Keratinocyte (primary cell): ENCODE measurements at regions not wholly inside any gene's neighbourhood (a gene's known extent, or its start where the extent isn't known, plus 50 kb on each side); places are given as distances from the start of the nearest gene placed in this dataset.

Experiments used
- DNase-seq: peaks from one replicate; pipeline ENCODE4 v3.0.0-alpha.2; 2011; ENCODE audit warnings: low read depth, missing footprints, low spot score
- FAIRE-seq: peaks from 2 replicates; lab custom pipeline; 2011; peaks lifted over from hg19 to GRCh38; lab: Jason Lieb, UNC
- H2AFZ ChIP-seq: 2 replicates; pipeline ENCODE4 v1.6.0; 2012; ENCODE audit warnings: low read length, control low read depth, inconsistent platforms; ENCODE audit not compliant: control insufficient read depth
- H3K27ac ChIP-seq: 2 replicates; pipeline ENCODE4 v1.5.1; 2011; ENCODE audit warnings: low read length; ENCODE audit not compliant: control insufficient read depth, insufficient read depth
- H3K27me3 ChIP-seq: 3 replicates; pipeline ENCODE4 v1.6.0; 2011; ENCODE audit warnings: low read length; ENCODE audit not compliant: control insufficient read depth, insufficient read depth; ENCODE audit errors: extremely low read depth
- H3K36me3 ChIP-seq, 2 experiments: 2 replicates in 1 of 2; 3 replicates in 1 of 2; pipeline ENCODE4 v1.5.1; 2011; ENCODE audit warnings: low read length in 2 of 2, mild to moderate bottlenecking in 1 of 2; ENCODE audit not compliant: control insufficient read depth in 2 of 2, insufficient read depth in 2 of 2; ENCODE audit errors: extremely low read depth in 1 of 2
- H3K4me1 ChIP-seq: 3 replicates; pipeline ENCODE4 v1.5.1; 2011; ENCODE audit warnings: low read length; ENCODE audit not compliant: control insufficient read depth, insufficient read depth; ENCODE audit errors: extremely low read depth
- H3K4me2 ChIP-seq: 3 replicates; pipeline ENCODE4 v1.6.0; 2011; ENCODE audit warnings: low read depth, low read length; ENCODE audit not compliant: control insufficient read depth, insufficient read depth; ENCODE audit errors: extremely low read depth
- H3K4me3 ChIP-seq, 3 experiments: fragments of 200-600 bp in 1 of 3; sonication (generic) in 1 of 3; 2 replicates in 2 of 3; 3 replicates in 1 of 3; pipeline ENCODE4 v1.5.1; 2011 to 2016; ENCODE audit warnings: low read length in 3 of 3, mild to moderate bottlenecking in 3 of 3, control low read depth in 2 of 3, inconsistent platforms in 1 of 3, low read depth in 1 of 3, mixed read lengths in 1 of 3, mixed run types in 1 of 3, moderate library complexity in 1 of 3; ENCODE audit not compliant: control insufficient read depth in 2 of 3, insufficient read depth in 2 of 3; ENCODE audit errors: extremely low read depth in 1 of 3
- H3K79me2 ChIP-seq: 2 replicates; pipeline ENCODE4 v1.6.0; 2012; ENCODE audit warnings: low read length; ENCODE audit not compliant: control insufficient read depth, insufficient read depth
- H3K9ac ChIP-seq: 3 replicates; pipeline ENCODE4 v1.6.0; 2011; ENCODE audit warnings: low read length; ENCODE audit not compliant: control insufficient read depth, insufficient read depth; ENCODE audit errors: extremely low read depth
- H3K9me1 ChIP-seq: 3 replicates; pipeline ENCODE4 v1.6.0; 2011; ENCODE audit warnings: low read length; ENCODE audit not compliant: control insufficient read depth, insufficient read depth; ENCODE audit errors: extremely low read depth
- H3K9me3 ChIP-seq: 2 replicates; pipeline ENCODE4 v1.5.1; 2012; ENCODE audit warnings: low read depth, low read length; ENCODE audit not compliant: control insufficient read depth
- H4K20me1 ChIP-seq: 3 replicates; pipeline ENCODE4 v1.6.0; 2011; ENCODE audit warnings: low read length; ENCODE audit not compliant: control insufficient read depth, insufficient read depth; ENCODE audit errors: extremely low read depth
- CTCF ChIP-seq, 3 experiments: IDR thresholded peaks in 1 of 3; conservative IDR thresholded peaks in 1 of 3; optimal IDR thresholded peaks in 1 of 3; 2 replicates in 2 of 3; 3 replicates in 1 of 3; pipeline versions ENCODE3 to v1.5.1; 2011; ENCODE audit warnings: low read length in 3 of 3, mild to moderate bottlenecking in 3 of 3, moderate library complexity in 2 of 3, control low read depth in 1 of 3, inconsistent platforms in 1 of 3; ENCODE audit not compliant: insufficient read depth in 2 of 3; ENCODE audit errors: extremely low read depth in 1 of 3
- EZH2 ChIP-seq: IDR thresholded peaks from one replicate; pipeline ENCODE4 v1.6.1; 2012; ENCODE audit warnings: inconsistent platforms, mild to moderate bottlenecking, low read length, moderate library complexity
- dilution Hi-C: fragments of 300-500 bp; cut with MboI; formaldehyde crosslinking; loops from one replicate; pipeline ENCODE4 v1.7.0; 2020; ENCODE audit warnings: low sequenced_read_pairs; ENCODE audit not compliant: extremely low pct_ligation_motif_present

- H2AFZ ChIP-seq, result no peak overlapping the region
- H3K79me2 ChIP-seq, result no peaks in the 10 kb centered on the region
- H3K4me1 ChIP-seq, result peaks cover 20% of the 10 kb centered on the region
- DNase-seq (no peak), FAIRE-seq (no peak)
- no peak overlapping the region for H3K27ac ChIP-seq
- H3K36me3 ChIP-seq, result no peaks in the 10 kb centered on the region
- H3K4me2 ChIP-seq, result no peak overlapping the region
- no peaks in the 10 kb centered on the region for H3K9me1 ChIP-seq
- dilution Hi-C loops, result no loop called here
- no peaks in the 10 kb centered on the region for H3K27me3 ChIP-seq
- TF ChIP-seq CTCF (optimal IDR thresholded peaks at IDR 0.05 in 1 of 3, IDR thresholded peaks at IDR 0.05 in 1 of 3, conservative IDR thresholded peaks at IDR 0.05 in 1 of 3; ENCODE audit: extremely low read depth in 1 of 3, insufficient read depth in 2 of 3, low read length in 3 of 3) (no peak), EZH2 (no peak)
- H4K20me1 ChIP-seq, result no peaks in the 10 kb centered on the region
- no peak overlapping the region for H3K9ac ChIP-seq
- no peaks in the 10 kb centered on the region for H3K9me3 ChIP-seq
- H3K4me3 ChIP-seq, result no peak overlapping the region
Observed at GRCh38 chr18:22283397-22283796, 114.0 kb downstream of the GATA6 start.

- Histone ChIP-seq H3K27ac (no peak overlapping the region), H3K9ac (no peak overlapping the region), H3K4me3 (no peak overlapping the region), H3K27me3 (no peaks in the 10 kb centered on the region), H3K79me2 (no peaks in the 10 kb centered on the region), H3K36me3 (no peaks in the 10 kb centered on the region), H3K9me1 (no peaks in the 10 kb centered on the region), H3K9me3 (no peaks in the 10 kb centered on the region), H3K4me1 (peaks cover 20% of the 10 kb centered on the region), H2AFZ (no peak overlapping the region), H3K4me2 (no peak overlapping the region), H4K20me1 (no peaks in the 10 kb centered on the region)
- DNase-seq (no peak), FAIRE-seq (no peak)
- dilution Hi-C loops, result no loop called here
- no peak for TF ChIP-seq CTCF (optimal IDR thresholded peaks at IDR 0.05 in 1 of 3, IDR thresholded peaks at IDR 0.05 in 1 of 3, conservative IDR thresholded peaks at IDR 0.05 in 1 of 3; ENCODE audit: extremely low read depth in 1 of 3, insufficient read depth in 2 of 3, low read length in 3 of 3)
- TF ChIP-seq EZH2, result no peak
Observed at GRCh38 chr18:22283116-22283395, 113.7 kb downstream of the GATA6 start.
